AG10803 (cell line): ENCODE measurements at regions not wholly inside any gene's neighbourhood (a gene's known extent, or its start where the extent isn't known, plus 50 kb on each side); places are given as distances from the start of the nearest gene placed in this dataset.

Experiments used
- DNase-seq: peaks from one replicate; pipeline ENCODE4 v3.0.0; 2010; ENCODE audit warnings: low read depth
- H3K4me3 ChIP-seq: 2 replicates; pipeline ENCODE4 v1.5.1; 2011; ENCODE audit warnings: mild to moderate bottlenecking, low read length, control low read depth
- CTCF ChIP-seq: conservative IDR thresholded peaks from 2 replicates; pipeline ENCODE4 v1.5.1; 2011; ENCODE audit warnings: mild to moderate bottlenecking, low read length, control low read depth, inconsistent platforms

- no peak for DNase-seq
- TF ChIP-seq CTCF, result no peak
- H3K4me3 ChIP-seq, result no peak overlapping the region
Observed at GRCh38 chr4:158313566-158313965, 103.3 kb downstream of the TMEM144 start.

- DNase-seq, result peak; percentile 99
- TF ChIP-seq CTCF, result no peak
- H3K4me3 ChIP-seq, result no peak overlapping the region
Observed at GRCh38 chr4:158314756-158315487, 104.6 kb downstream of the TMEM144 start.

- TF ChIP-seq CTCF, result no peak
Observed at GRCh38 chr4:158315706-158316105, 105.4 kb downstream of the TMEM144 start.

GRCh38 chr4:158316264-158316663 is 106.0 kb downstream of the TMEM144 start:
- DNase-seq, result peak; percentile 20
- no peak overlapping the region for H3K4me3 ChIP-seq
- no peak for TF ChIP-seq CTCF

More at GRCh38 chr4:158315706-158316105, 105.4 kb downstream of the TMEM144 start:
- no peak overlapping the region for H3K4me3 ChIP-seq
- peak; percentile 84 for DNase-seq

- DNase-seq, result no peak
- no peak for TF ChIP-seq CTCF
- no peak overlapping the region for H3K4me3 ChIP-seq
Observed at GRCh38 chr4:158319880-158320279, 109.6 kb downstream of the TMEM144 start.

- H3K4me3 ChIP-seq, result no peak overlapping the region
- peak; percentile 70 for DNase-seq
- no peak for TF ChIP-seq CTCF
Observed at GRCh38 chr4:158322109-158322508, 111.8 kb downstream of the TMEM144 start.

GRCh38 chr4:158327525-158327924 is 117.2 kb downstream of the TMEM144 start:
- no peak for TF ChIP-seq CTCF
- DNase-seq, result no peak
- no peak overlapping the region for H3K4me3 ChIP-seq
